T-cell (primary cell): ENCODE measurements at regions not wholly inside any gene's neighbourhood (a gene's known extent, or its start where the extent isn't known, plus 50 kb on each side); places are given as distances from the start of the nearest gene placed in this dataset.
"Not testable (repeated sequence)": the region's sequence is repeated elsewhere in the genome, so short reads cannot be mapped to it uniquely, and the experiment has no call there.

ENCODE experiments used
- ATAC-seq, 4 experiments: fragments of 200-7000 bp in 3 of 4; fragments of 150-1000 bp in 1 of 4; cut with Tn5 transposase; replicated peaks in 1 of 4; 1 replicate in 3 of 4; 2 replicates in 1 of 4; pipeline ENCODE4 v1.10.0; 2021; ENCODE audit warnings: moderate library complexity in 3 of 4, mild to moderate bottlenecking in 2 of 4, moderate number of reproducible peaks in 1 of 4
- CTCF ChIA-PET, 2 donors: fragments of 300-600 bp; sonication (Branson Sonifier 250); formaldehyde crosslinking; loops; one replicate each; lab custom pipeline; 2022; ENCODE audit warnings: antibody characterized with exemption in 2 of 2; lab: Charles Lee
- POLR2A ChIA-PET, 2 donors: fragments of 300-600 bp; sonication (Branson Sonifier 250); formaldehyde crosslinking; loops; one replicate each; lab custom pipeline; 2022; ENCODE audit warnings: antibody characterized with exemption in 2 of 2; lab: Charles Lee
- DNase-seq, 35 experiments: peaks; one replicate each; pipeline versions ENCODE4 v3.0.0 to v3.0.0-alpha.2; 2013 to 2023
- H3K27ac ChIP-seq: one replicate; pipeline ENCODE4 v1.5.1; 2013; ENCODE audit warnings: low read length
- H3K27me3 ChIP-seq, 2 experiments: replicated peaks in 1 of 2; 1 replicate in 1 of 2; 2 replicates in 1 of 2; pipeline versions ENCODE4 v1.6.1 to v1.7.0; 2013; ENCODE audit warnings: low read length in 1 of 2, mixed read lengths in 1 of 2; ENCODE audit not compliant: control insufficient read depth in 2 of 2, insufficient read depth in 2 of 2; ENCODE audit errors: extremely low read depth in 1 of 2
- H3K36me3 ChIP-seq, 2 donors: 1 replicate in 1 of 2; 2 replicates in 1 of 2; pipeline versions ENCODE4 v1.6.1 to v1.7.0; 2013; ENCODE audit warnings: low read length in 1 of 2; ENCODE audit not compliant: control insufficient read depth in 2 of 2, insufficient read depth in 1 of 2; ENCODE audit errors: extremely low read depth in 1 of 2
- H3K4me1 ChIP-seq, 2 experiments: 1 replicate in 1 of 2; 2 replicates in 1 of 2; pipeline versions ENCODE4 v1.6.1 to v1.7.0; 2013; ENCODE audit warnings: low read length in 2 of 2, mixed read lengths in 1 of 2; ENCODE audit not compliant: insufficient read depth in 2 of 2, control insufficient read depth in 1 of 2; ENCODE audit errors: extremely low read depth in 1 of 2
- H3K4me3 ChIP-seq, 2 donors: 1 replicate in 1 of 2; 2 replicates in 1 of 2; pipeline versions ENCODE4 v1.5.1 to v1.7.0; 2013; ENCODE audit warnings: mild to moderate bottlenecking in 2 of 2, low read length in 1 of 2, moderate library complexity in 1 of 2; ENCODE audit not compliant: control insufficient read depth in 1 of 2; ENCODE audit errors: extremely low read depth in 1 of 2
- H3K9me3 ChIP-seq: 2 replicates; pipeline ENCODE4 v1.7.0; 2013
- H3K27ac Mint-ChIP-seq, 2 donors: one replicate each; pipeline ENCODE4 v1.8.0; 2020 to 2021; ENCODE audit warnings: mild to moderate bottlenecking in 2 of 2, mixed read lengths in 2 of 2
- H3K27me3 Mint-ChIP-seq, 2 donors: one replicate each; pipeline ENCODE4 v1.8.0; 2021 to 2022; ENCODE audit warnings: mixed read lengths in 2 of 2
- H3K36me3 Mint-ChIP-seq: one replicate; pipeline ENCODE4 v1.8.0; 2021; ENCODE audit warnings: mixed read lengths
- H3K4me1 Mint-ChIP-seq, 3 donors: one replicate each; pipeline ENCODE4 v1.8.0; 2020 to 2022; ENCODE audit warnings: mixed read lengths in 3 of 3, mild to moderate bottlenecking in 1 of 3
- H3K4me3 Mint-ChIP-seq, 3 donors: one replicate each; pipeline ENCODE4 v1.8.0; 2020 to 2022; ENCODE audit warnings: mild to moderate bottlenecking in 3 of 3, mixed read lengths in 3 of 3, moderate library complexity in 3 of 3
- H3K9me3 Mint-ChIP-seq, 3 donors: one replicate each; pipeline ENCODE4 v1.8.0; 2020 to 2022; ENCODE audit warnings: mixed read lengths in 3 of 3
- WGBS: methylation state at CpG from one replicate; pipeline ENCODE4 v1.1.5; 2013; ENCODE audit warnings: missing lambda C conversion rate; ENCODE audit not compliant: insufficient coverage; 5-methylcytosine and 5-hydroxymethylcytosine counted together

DNA sequence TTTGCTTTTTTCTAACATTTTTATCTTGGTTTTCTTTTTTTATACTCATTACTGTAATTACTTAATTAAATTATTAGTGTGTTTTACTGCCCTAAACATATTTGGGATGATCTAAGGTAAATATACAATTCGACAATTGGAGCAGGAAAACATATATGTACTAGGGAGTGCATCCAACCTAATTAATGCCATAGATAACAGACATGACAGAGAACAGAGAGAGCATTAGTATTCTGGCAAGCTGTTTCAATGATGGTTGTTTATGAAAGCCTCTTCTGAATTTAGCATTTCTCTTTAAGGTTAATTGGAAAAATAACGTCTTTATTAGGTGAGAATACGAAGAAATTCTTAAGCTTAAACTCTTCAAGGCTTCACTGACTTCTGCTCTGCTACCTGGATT, 300.1 kb upstream of the PRR16 start:
- ChIA-PET CTCF (no interaction called here), POLR2A (no interaction called here)
- H3K27me3 ChIP-seq, result no peaks in the 10 kb centered on the region
- Mint-ChIP-seq H3K4me3 (no peak overlapping the region), H3K9me3 (peaks cover 0 to 7% (median 0%) of the 10 kb centered on the region in 3 donors), H3K27me3 (no peaks in the 10 kb centered on the region), H3K36me3 (no peaks in the 10 kb centered on the region), H3K27ac (no peak overlapping the region), H3K4me1 (no peaks in the 10 kb centered on the region)
- no peaks in the 10 kb centered on the region for H3K36me3 ChIP-seq
- WGBS, result no CpG with 5 or more reads among the region's 3 CpGs
- no peak overlapping the region for H3K4me3 ChIP-seq
- H3K9me3 ChIP-seq, result no peaks in the 10 kb centered on the region
- H3K4me1 ChIP-seq, result no peaks in the 10 kb centered on the region
- H3K27ac ChIP-seq, result no peak overlapping the region
- ATAC-seq, result no peak
- DNase-seq, result no peak

DNA sequence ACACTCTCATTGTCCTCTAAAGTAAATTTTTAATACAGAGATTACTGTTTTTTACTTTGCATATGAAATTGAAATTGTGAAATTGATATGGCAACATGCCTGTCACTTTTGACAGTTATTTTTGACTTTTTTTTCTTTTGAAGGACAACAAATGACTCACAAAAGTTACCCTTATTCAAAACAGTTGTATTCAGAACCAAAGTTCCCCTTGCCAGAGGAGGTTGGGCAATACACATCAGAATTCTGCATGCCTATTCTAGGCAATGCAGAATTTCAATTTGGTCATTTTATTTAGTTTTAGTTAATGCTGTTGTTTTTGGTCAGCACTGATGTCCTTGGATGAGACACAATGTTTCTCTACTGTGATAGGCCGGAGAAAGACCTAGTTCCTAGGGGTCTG, 299.1 kb upstream of the PRR16 start:
- no CpG with 5 or more reads among the region's 1 CpG for WGBS
- POLR2A ChIA-PET, result no interaction called here
- ATAC-seq (no peak), DNase-seq (no peak)
- Histone ChIP-seq H3K27ac (no peak overlapping the region), H3K4me3 (no peak overlapping the region), H3K36me3 (no peaks in the 10 kb centered on the region), H3K9me3 (no peaks in the 10 kb centered on the region), H3K27me3 (no peaks in the 10 kb centered on the region), H3K4me1 (no peaks in the 10 kb centered on the region)
- no peaks in the 10 kb centered on the region for H3K36me3 Mint-ChIP-seq
- H3K27ac Mint-ChIP-seq, result no peak overlapping the region
- no peak overlapping the region for H3K4me3 Mint-ChIP-seq
- H3K9me3 Mint-ChIP-seq, result peaks cover 0 to 7% (median 0%) of the 10 kb centered on the region in 3 donors
- no peaks in the 10 kb centered on the region for H3K27me3 Mint-ChIP-seq
- CTCF ChIA-PET, result no interaction called here
- no peaks in the 10 kb centered on the region for H3K4me1 Mint-ChIP-seq

DNA sequence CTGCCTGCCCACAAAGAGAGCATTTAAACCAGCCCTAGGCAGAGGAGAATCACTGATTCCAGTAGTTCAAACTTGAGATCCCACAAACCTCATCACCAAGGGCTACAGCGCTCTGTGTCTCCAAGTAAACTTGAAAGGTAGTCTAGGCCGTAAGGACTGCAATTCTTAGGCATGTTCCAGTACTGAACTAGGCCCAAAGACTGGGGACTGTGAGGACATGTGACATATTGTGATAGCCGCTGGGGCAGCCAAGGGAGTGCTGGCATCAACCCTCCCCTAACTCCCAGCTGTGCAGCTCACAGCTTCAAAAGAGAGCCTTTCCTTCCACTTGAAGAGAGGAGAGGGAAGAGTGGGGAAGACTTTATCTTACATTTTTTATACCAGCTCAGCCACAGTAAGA, 291.0 kb upstream of the PRR16 start:
- no peak overlapping the region for H3K27ac ChIP-seq
- CTCF ChIA-PET, result no interaction called here
- Mint-ChIP-seq H3K27me3 (no peaks in the 10 kb centered on the region), H3K27ac (no peak overlapping the region), H3K4me1 (no peaks in the 10 kb centered on the region), H3K9me3 (peaks cover 0 to 3% (median 0%) of the 10 kb centered on the region in 3 donors), H3K4me3 (no peak overlapping the region), H3K36me3 (no peaks in the 10 kb centered on the region)
- H3K4me1 ChIP-seq, result no peaks in the 10 kb centered on the region
- WGBS, result no CpG with 5 or more reads among the region's 3 CpGs
- H3K9me3 ChIP-seq, result no peaks in the 10 kb centered on the region
- DNase-seq (no peak), ATAC-seq (no peak)
- no peaks in the 10 kb centered on the region for H3K27me3 ChIP-seq
- no peaks in the 10 kb centered on the region for H3K36me3 ChIP-seq
- no peak overlapping the region for H3K4me3 ChIP-seq
- POLR2A ChIA-PET, result no interaction called here

DNA sequence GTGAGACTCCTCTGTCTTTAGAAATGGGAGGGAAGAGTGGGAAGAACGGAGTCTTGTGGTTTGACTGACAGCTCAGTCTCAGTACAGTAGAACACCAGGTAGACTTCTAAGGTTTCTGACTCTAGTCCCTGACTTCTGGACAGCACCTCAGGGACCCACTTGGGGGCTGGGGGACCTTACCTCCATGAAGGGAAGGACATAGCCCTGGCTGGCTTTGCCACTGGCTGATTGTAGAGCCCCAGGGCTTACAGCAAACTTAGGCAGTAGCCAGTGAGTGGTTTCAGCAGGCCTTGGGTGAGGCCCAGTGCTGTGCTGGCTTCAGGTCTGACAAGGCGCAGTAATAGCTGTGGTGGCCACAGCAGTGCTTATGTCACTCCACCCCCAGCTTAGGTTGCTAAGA, 290.0 kb upstream of the PRR16 start:
- Histone ChIP-seq H3K36me3 (no peaks in the 10 kb centered on the region), H3K9me3 (no peaks in the 10 kb centered on the region), H3K27me3 (no peaks in the 10 kb centered on the region), H3K27ac (no peak overlapping the region), H3K4me1 (no peaks in the 10 kb centered on the region), H3K4me3 (no peak overlapping the region)
- no peaks in the 10 kb centered on the region for H3K27me3 Mint-ChIP-seq
- no peak overlapping the region for H3K4me3 Mint-ChIP-seq
- POLR2A ChIA-PET, result no interaction called here
- WGBS, result 88% methylated on average over 1 of the region's 2 CpGs
- H3K27ac Mint-ChIP-seq, result no peak overlapping the region
- no peaks in the 10 kb centered on the region for H3K36me3 Mint-ChIP-seq
- no peaks in the 10 kb centered on the region for H3K4me1 Mint-ChIP-seq
- H3K9me3 Mint-ChIP-seq, result peaks cover 0 to under 1% (median 0%) of the 10 kb centered on the region in 3 donors
- ATAC-seq (no peak), DNase-seq (no peak)
- CTCF ChIA-PET, result no interaction called here

DNA sequence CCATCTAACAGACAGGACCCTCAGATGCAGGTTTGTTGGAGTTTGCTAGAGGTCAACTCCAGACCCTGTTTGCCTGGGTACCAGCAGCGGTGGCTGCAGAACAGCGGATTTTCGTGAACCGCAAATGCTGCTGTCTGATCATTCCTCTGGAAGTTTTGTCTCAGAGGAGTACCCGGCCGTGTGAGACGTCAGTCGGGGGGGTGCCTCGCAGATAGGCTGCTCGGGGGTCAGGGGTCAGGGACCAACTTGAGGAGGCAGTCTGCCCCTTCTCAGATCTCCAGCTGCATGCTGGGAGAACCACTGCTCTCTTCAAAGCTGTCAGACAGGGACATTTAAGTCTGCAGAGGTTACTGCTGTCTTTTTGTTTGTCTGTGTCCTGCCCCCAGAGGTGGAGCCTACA, 282.9 kb upstream of the PRR16 start:
- H3K27ac Mint-ChIP-seq, DNase-seq, H3K4me1 Mint-ChIP-seq, H3K9me3 Mint-ChIP-seq, CTCF ChIA-PET, H3K4me3 Mint-ChIP-seq, H3K36me3 Mint-ChIP-seq, H3K36me3 ChIP-seq, H3K4me1 ChIP-seq, POLR2A ChIA-PET, H3K4me3 ChIP-seq, H3K27ac ChIP-seq, H3K9me3 ChIP-seq, ATAC-seq, H3K27me3 ChIP-seq, H3K27me3 Mint-ChIP-seq: not testable (repeated sequence)
- 91% methylated on average over 8 of the region's 10 CpGs for WGBS

DNA sequence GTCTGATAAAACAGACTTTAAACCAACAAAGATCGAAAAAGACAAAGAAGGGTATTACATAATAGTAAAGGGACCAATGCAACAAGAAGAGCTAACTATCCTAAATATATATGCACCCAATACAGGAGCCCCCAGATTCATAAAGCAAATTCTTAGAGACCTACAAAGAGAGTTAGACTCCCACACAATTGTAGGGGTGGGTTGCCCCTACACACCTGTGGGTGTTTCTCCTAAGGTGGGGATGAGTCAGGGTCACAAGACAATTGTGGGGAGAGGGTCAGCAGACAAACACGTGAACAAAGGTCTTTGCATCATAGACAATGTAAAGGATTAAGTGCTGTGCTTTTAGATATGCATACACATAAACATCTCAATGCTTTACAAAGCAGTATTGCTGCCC, 269.4 kb upstream of the PRR16 start:
- H3K27ac ChIP-seq, H3K4me3 ChIP-seq, POLR2A ChIA-PET, H3K9me3 Mint-ChIP-seq, H3K4me1 ChIP-seq, H3K4me3 Mint-ChIP-seq, H3K27ac Mint-ChIP-seq, H3K4me1 Mint-ChIP-seq, H3K9me3 ChIP-seq, H3K27me3 Mint-ChIP-seq, H3K36me3 Mint-ChIP-seq, CTCF ChIA-PET, DNase-seq, ATAC-seq, H3K36me3 ChIP-seq, H3K27me3 ChIP-seq: not testable (repeated sequence)
- no CpG with 5 or more reads among the region's 2 CpGs for WGBS

DNA sequence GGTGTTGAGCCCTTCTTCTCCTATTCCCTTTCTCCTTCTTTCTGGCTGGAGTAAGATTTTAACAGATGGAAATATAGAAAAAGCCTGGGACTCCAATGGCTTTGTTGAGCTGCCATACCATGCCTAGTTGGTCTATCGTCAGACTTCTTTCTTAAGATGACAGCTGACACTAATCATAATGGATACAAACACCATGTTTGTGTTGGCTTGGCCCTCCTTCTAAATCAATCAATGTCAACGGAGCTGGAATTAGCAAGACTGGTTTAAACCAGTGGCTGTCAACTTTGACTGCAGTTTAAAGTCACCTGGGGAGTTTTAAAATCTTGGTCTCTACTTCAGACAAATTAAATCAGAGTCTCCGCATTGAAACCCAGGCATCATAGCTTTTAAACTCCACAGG, 264.5 kb upstream of the PRR16 start:
- no peaks in the 10 kb centered on the region for H3K4me1 ChIP-seq
- H3K27me3 Mint-ChIP-seq, result no peaks in the 10 kb centered on the region
- no peaks in the 10 kb centered on the region for H3K4me1 Mint-ChIP-seq
- CTCF ChIA-PET, result no interaction called here
- no peak overlapping the region for H3K27ac ChIP-seq
- H3K36me3 Mint-ChIP-seq, result no peaks in the 10 kb centered on the region
- WGBS, result 100% methylated on average over 1 of the region's 3 CpGs
- no peaks in the 10 kb centered on the region for H3K27me3 ChIP-seq
- peaks cover 4 to 12% (median 10%) of the 10 kb centered on the region in 3 donors for H3K9me3 Mint-ChIP-seq
- H3K36me3 ChIP-seq, result no peaks in the 10 kb centered on the region
- H3K4me3 Mint-ChIP-seq, result no peak overlapping the region
- no peak for DNase-seq
- no peak for ATAC-seq
- H3K27ac Mint-ChIP-seq, result no peak overlapping the region
- POLR2A ChIA-PET, result no interaction called here
- no peak overlapping the region for H3K4me3 ChIP-seq
- H3K9me3 ChIP-seq, result no peaks in the 10 kb centered on the region
